ENCODE measurements at regions not wholly inside any gene's neighbourhood (a gene's known extent, or its start where the extent isn't known, plus 50 kb on each side); places are given as distances from the start of the nearest gene placed in this dataset.

- Histone ChIP-seq H3K36me3 (ENCODE audit: control insufficient read depth, insufficient read depth, low read length) (no peaks in the 10 kb centered on the region), H3K4me3 (ENCODE audit: low read depth, low read length) (no peak overlapping the region), H3K27me3 (ENCODE audit: control insufficient read depth, insufficient read depth, low read length) (no peaks in the 10 kb centered on the region)
- TF ChIP-seq, protein P1, sequence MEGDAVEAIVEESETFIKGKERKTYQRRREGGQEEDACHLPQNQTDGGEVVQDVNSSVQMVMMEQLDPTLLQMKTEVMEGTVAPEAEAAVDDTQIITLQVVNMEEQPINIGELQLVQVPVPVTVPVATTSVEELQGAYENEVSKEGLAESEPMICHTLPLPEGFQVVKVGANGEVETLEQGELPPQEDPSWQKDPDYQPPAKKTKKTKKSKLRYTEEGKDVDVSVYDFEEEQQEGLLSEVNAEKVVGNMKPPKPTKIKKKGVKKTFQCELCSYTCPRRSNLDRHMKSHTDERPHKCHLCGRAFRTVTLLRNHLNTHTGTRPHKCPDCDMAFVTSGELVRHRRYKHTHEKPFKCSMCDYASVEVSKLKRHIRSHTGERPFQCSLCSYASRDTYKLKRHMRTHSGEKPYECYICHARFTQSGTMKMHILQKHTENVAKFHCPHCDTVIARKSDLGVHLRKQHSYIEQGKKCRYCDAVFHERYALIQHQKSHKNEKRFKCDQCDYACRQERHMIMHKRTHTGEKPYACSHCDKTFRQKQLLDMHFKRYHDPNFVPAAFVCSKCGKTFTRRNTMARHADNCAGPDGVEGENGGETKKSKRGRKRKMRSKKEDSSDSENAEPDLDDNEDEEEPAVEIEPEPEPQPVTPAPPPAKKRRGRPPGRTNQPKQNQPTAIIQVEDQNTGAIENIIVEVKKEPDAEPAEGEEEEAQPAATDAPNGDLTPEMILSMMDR (IDR thresholded peaks at IDR 0.05; ENCODE audit: insufficient read depth, low read depth, low read length), result no peak
- DNase-seq (ENCODE audit: low read depth), result no peak
- POLR2A ChIA-PET, result no interaction called here
- CTCF ChIA-PET, result no interaction called here
Observed at GRCh38 chr11:24142062-24142461, 354.8 kb upstream of the LUZP2 start.

- TF ChIP-seq, protein P1 (IDR thresholded peaks at IDR 0.05; ENCODE audit: insufficient read depth, low read depth, low read length), result no peak
- CTCF ChIA-PET, result no interaction called here
Observed at GRCh38 chr11:24145411-24145810, 351.4 kb upstream of the LUZP2 start.

DNA sequence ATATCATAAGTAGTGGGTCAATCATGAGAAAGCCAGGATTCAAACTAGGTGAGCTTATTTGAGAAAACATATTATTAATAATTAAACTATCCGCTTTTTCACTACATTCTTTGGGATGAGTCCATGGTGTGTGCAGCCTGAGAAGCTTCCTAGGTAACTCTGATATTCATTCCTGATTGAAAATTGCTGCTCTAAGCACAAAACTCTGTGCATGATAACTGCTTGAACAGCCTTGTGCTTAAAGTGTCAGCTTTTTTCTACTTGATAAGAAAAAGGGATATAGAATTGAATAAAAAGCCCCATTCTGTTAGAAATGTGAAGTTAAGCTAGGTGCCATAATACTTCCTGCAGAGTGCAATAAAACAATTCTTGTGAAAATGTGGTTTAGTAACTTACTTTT lies 343.5 kb upstream of the LUZP2 start:
- H3K27me3 ChIP-seq (ENCODE audit: control insufficient read depth, insufficient read depth, low read length), result no peaks in the 10 kb centered on the region
- no peak for DNase-seq (ENCODE audit: low read depth)
- POLR2A ChIA-PET, result no interaction called here
- CTCF ChIA-PET, result no interaction called here
- no peak overlapping the region for H3K4me3 ChIP-seq (ENCODE audit: low read depth, low read length)
- H3K36me3 ChIP-seq (ENCODE audit: control insufficient read depth, insufficient read depth, low read length), result no peaks in the 10 kb centered on the region
- TF ChIP-seq, protein P1 (IDR thresholded peaks at IDR 0.05; ENCODE audit: insufficient read depth, low read depth, low read length), result no peak

More at GRCh38 chr11:24145411-24145810, 351.4 kb upstream of the LUZP2 start:
- POLR2A ChIA-PET, result no interaction called here
- no peak for DNase-seq (ENCODE audit: low read depth)
- Histone ChIP-seq H3K27me3 (ENCODE audit: control insufficient read depth, insufficient read depth, low read length) (no peaks in the 10 kb centered on the region), H3K36me3 (ENCODE audit: control insufficient read depth, insufficient read depth, low read length) (no peaks in the 10 kb centered on the region), H3K4me3 (ENCODE audit: low read depth, low read length) (no peak overlapping the region)

- ChIA-PET CTCF (interaction anchor here (0.9 kb wide), 1 partner anchor 11 kb away, joined by 3 read pairs; no protein-coding TSS in a partner anchor), POLR2A (no interaction called here)
- H3K36me3 ChIP-seq (ENCODE audit: control insufficient read depth, insufficient read depth, low read length), result no peaks in the 10 kb centered on the region
- no peak overlapping the region for H3K4me3 ChIP-seq (ENCODE audit: low read depth, low read length)
- DNase-seq (ENCODE audit: low read depth), result no peak
- TF ChIP-seq, protein P1 (IDR thresholded peaks at IDR 0.05; ENCODE audit: insufficient read depth, low read depth, low read length), result no peak
- H3K27me3 ChIP-seq (ENCODE audit: control insufficient read depth, insufficient read depth, low read length), result no peaks in the 10 kb centered on the region
Observed at GRCh38 chr11:24155792-24156191, 341.1 kb upstream of the LUZP2 start.

DNA sequence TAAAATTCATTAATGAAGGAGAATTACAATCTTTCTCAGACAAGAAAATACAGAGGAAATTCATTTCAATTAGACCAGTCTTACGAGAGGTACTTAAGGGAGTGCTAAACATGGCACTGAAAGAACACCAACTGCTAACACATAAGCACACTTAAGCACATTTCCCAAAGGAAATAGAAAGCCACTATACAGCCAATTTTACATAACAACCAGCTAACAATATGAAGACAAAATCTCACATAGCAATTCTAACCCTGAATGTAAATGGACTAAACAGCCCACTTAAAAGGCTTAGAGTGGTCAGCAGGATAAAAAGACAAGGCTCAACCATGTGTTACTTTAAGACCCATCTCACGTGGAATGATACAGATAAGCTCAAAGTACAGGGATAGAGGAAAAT lies 339.5 kb upstream of the LUZP2 start:
- ChIA-PET CTCF (interaction anchor here (1.0 kb wide), 1 partner anchor 23 kb away, joined by 3 read pairs; no protein-coding TSS in a partner anchor), POLR2A (no interaction called here)
- DNase-seq (ENCODE audit: low read depth), result no peak
- Histone ChIP-seq H3K27me3 (ENCODE audit: control insufficient read depth, insufficient read depth, low read length) (no peaks in the 10 kb centered on the region), H3K36me3 (ENCODE audit: control insufficient read depth, insufficient read depth, low read length) (no peaks in the 10 kb centered on the region), H3K4me3 (ENCODE audit: low read depth, low read length) (no peak overlapping the region)
- TF ChIP-seq, protein P1 (IDR thresholded peaks at IDR 0.05; ENCODE audit: insufficient read depth, low read depth, low read length), result no peak
